Prostate gland (tissue), 2 donors: ENCODE measurements at regions not wholly inside any gene's neighbourhood (a gene's known extent, or its start where the extent isn't known, plus 50 kb on each side); places are given as distances from the start of the nearest gene placed in this dataset.

Source experiments
- DNase-seq: peaks from one replicate; pipeline ENCODE4 v3.0.0-alpha.2; 2019; ENCODE audit warnings: low spot score
- H3K27ac ChIP-seq, 2 donors: fragments of 200-600 bp; sonication (generic); 2 replicates each; pipeline ENCODE4 v1.5.1; 2017 to 2019
- H3K27me3 ChIP-seq: fragments of 200-600 bp; sonication (generic); replicated peaks from 2 replicates; pipeline ENCODE4 v1.5.1; 2019; ENCODE audit not compliant: insufficient read depth
- H3K36me3 ChIP-seq, 2 donors: fragments of 200-600 bp; sonication (generic); 1 replicate in 1 of 2; 2 replicates in 1 of 2; pipeline versions ENCODE4 v1.5.1 to v1.8.1; 2017 to 2019
- H3K4me1 ChIP-seq: fragments of 200-600 bp; sonication (generic); replicated peaks from 2 replicates; pipeline ENCODE4 v1.5.1; 2019
- H3K4me3 ChIP-seq, 2 donors: fragments of 200-600 bp; sonication (generic); 2 replicates each; pipeline ENCODE4 v1.5.1; 2017 to 2019
- H3K9me3 ChIP-seq: fragments of 200-600 bp; sonication (generic); 2 replicates; pipeline ENCODE4 v1.5.1; 2017
- POLR2A ChIP-seq: fragments of 450-650 bp; IDR thresholded peaks from one replicate; pipeline ENCODE4 v1.6.1; 2016; ENCODE audit warnings: antibody characterized with exemption, mild to moderate bottlenecking
- POLR2AphosphoS5 ChIP-seq: sonication (generic); formaldehyde crosslinking; IDR thresholded peaks from one replicate; pipeline ENCODE4 v1.6.1; 2017; ENCODE audit warnings: antibody characterized with exemption
- WGBS: methylation state at CpG from one replicate; pipeline ENCODE4 v1.1.5; 2018; 5-methylcytosine and 5-hydroxymethylcytosine counted together
- intact Hi-C: fragments of 100-400 bp; cut with DNase I; formaldehyde crosslinking; loops from one replicate; pipeline ENCODE4 v1.14.2; 2022
- TF ChIP-seq, protein P1 (sequence below), 4 experiments: fragments of 200-600 bp in 2 of 4; fragments of 450-650 bp in 2 of 4; sonication (generic) in 2 of 4; IDR thresholded peaks; 1 replicate in 3 of 4; 2 replicates in 1 of 4; pipeline ENCODE4 v1.5.1; 2016 to 2019; ENCODE audit warnings: antibody characterized with exemption in 4 of 4, mild to moderate bottlenecking in 2 of 4, moderate library complexity in 2 of 4

DNA sequence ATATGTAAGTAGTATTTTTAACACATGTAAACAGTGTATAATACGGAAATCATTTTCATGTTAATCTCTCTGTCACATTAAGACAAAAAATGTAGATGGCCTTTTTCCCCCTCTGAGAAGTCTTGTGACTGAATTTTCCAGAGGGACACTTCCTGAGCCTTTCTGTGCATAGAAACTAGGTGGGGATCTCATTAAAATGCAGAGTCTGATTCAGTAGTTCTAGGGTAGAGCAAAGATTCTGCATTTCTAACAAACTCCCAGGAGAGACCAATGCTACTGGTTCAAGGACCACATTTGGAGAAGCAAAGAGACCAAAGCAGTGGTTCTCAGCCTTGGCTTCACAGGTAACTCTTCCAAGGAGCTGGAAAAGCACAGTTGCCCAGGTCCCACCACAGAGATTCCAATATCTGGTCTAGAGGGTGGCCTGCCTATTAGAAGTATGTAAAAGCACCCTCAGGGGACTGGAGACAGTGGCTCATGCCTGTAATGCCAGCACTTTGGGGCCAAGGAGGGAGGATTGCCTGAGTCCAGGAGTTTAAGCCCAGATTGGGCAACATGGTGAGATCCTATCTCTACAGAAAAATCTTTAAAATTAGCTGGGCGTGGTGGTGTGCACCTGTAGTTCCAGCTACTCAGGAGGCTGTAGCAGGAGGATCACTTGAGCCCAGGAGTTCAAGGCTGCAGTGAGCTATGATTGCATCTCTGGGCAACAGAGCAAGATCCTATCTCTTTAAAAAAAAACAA lies 378.5 kb downstream of the KIF16B start:
- intact Hi-C loops = no loop called here
- H3K4me3 ChIP-seq = no peak overlapping the region
- DNase-seq = no peak
- no peaks in the 10 kb centered on the region for H3K4me1 ChIP-seq
- H3K9me3 ChIP-seq = no peaks in the 10 kb centered on the region
- no peaks in the 10 kb centered on the region for H3K27me3 ChIP-seq
- no peaks in the 10 kb centered on the region for H3K36me3 ChIP-seq
- TF ChIP-seq POLR2AphosphoS5 (no peak), POLR2A (no peak)
- TF ChIP-seq, protein P1, sequence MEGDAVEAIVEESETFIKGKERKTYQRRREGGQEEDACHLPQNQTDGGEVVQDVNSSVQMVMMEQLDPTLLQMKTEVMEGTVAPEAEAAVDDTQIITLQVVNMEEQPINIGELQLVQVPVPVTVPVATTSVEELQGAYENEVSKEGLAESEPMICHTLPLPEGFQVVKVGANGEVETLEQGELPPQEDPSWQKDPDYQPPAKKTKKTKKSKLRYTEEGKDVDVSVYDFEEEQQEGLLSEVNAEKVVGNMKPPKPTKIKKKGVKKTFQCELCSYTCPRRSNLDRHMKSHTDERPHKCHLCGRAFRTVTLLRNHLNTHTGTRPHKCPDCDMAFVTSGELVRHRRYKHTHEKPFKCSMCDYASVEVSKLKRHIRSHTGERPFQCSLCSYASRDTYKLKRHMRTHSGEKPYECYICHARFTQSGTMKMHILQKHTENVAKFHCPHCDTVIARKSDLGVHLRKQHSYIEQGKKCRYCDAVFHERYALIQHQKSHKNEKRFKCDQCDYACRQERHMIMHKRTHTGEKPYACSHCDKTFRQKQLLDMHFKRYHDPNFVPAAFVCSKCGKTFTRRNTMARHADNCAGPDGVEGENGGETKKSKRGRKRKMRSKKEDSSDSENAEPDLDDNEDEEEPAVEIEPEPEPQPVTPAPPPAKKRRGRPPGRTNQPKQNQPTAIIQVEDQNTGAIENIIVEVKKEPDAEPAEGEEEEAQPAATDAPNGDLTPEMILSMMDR (IDR thresholded peaks at IDR 0.05) = no peak
- no peak overlapping the region for H3K27ac ChIP-seq
- whole genome bisulfite sequencing = 89% methylated on average over 2 of the region's 2 CpGs

DNA sequence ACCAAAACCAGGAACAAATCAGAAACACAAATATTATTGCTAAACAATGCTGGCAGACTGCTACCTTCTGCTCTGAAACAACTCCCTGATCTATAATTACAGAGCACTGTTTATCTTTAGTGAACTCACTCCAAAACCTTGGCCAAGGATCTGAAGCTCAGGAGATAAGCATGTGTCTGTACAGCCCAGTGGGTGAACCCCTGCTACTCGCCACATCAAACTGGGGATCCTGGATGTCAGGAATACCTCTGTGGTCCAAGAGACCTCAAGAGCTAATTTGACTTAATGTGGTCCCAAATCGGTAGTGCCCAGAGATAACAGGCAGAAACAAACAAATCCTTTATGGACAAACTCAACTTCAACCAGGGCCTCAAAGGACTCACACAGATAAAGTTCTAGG lies 381.8 kb downstream of the KIF16B start:
- Histone ChIP-seq H3K9me3 (no peaks in the 10 kb centered on the region), H3K36me3 (no peaks in the 10 kb centered on the region), H3K4me3 (no peak overlapping the region), H3K27me3 (no peaks in the 10 kb centered on the region), H3K4me1 (no peaks in the 10 kb centered on the region), H3K27ac (no peak overlapping the region)
- 60% methylated on average over 2 of the region's 2 CpGs for WGBS
- DNase-seq = no peak
- intact Hi-C loops = no loop called here
- TF ChIP-seq POLR2A = no peak

DNA sequence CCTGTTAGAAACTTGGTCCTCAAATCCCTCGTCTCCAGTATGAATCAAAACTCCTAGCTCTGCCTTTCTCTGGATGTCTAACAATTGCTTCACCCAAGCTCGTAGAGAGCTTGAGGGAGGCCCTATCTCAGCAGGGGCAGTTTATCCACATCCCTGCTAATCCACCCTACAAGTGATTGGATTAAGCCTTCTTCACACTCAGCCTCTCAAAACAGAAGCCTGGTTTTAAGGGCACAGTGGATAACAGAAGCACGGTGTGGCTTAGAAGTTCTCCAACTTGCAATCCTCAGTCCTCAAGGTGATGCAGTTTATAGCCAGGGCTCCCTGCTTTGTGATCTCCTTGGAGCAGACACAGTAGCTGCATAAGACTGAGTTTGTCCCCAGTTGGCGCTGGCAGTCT lies 383.9 kb downstream of the KIF16B start:
- no peak overlapping the region for H3K4me3 ChIP-seq
- H3K4me1 ChIP-seq = no peaks in the 10 kb centered on the region
- no peaks in the 10 kb centered on the region for H3K27me3 ChIP-seq
- no peak overlapping the region for H3K27ac ChIP-seq
- TF ChIP-seq POLR2AphosphoS5 (no peak), POLR2A (no peak)
- TF ChIP-seq, protein P1 (IDR thresholded peaks at IDR 0.05) = no peak
- 76% methylated on average over 4 of the region's 4 CpGs for WGBS
- H3K9me3 ChIP-seq = no peaks in the 10 kb centered on the region
- H3K36me3 ChIP-seq = no peaks in the 10 kb centered on the region
- intact Hi-C loops = no loop called here
- DNase-seq = no peak

DNA sequence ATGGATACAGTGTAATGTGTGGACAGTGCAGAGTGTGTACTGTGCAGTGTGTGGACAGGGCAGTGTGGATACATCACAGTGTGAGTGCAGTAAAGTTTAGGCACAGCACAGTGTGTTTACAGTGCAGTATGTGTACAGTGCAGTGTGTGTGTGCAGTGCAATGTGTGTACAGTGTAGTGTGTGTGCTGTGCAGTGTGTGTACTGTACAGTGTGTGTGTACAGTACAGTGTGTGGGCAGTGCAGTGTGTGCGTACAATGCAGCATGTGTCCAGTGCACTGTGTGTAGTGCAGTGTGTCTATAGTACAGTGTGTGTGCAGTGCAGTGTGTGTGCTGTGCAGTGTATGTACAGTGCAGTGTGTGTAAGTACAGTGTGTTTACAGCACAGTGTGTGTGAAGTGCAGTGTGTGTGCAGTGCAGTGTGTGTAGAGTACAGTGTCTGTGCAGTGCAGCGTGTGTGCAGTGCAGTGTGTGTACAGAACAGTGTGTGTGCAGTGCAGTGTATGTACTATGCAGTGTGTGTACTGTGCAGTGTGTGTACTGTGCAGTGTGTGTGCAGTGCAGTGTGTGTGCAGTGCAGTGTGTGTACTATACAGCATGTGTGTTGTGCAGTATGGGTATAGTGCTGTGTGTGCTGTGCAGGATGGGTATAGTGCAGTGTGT lies 385.2 kb downstream of the KIF16B start:
- H3K4me3 ChIP-seq = no peak overlapping the region
- WGBS = 89% methylated on average over 2 of the region's 2 CpGs
- no peak overlapping the region for H3K27ac ChIP-seq
- intact Hi-C loops = no loop called here
- no peaks in the 10 kb centered on the region for H3K4me1 ChIP-seq
- no peak for DNase-seq
- H3K9me3 ChIP-seq = no peaks in the 10 kb centered on the region
- H3K36me3 ChIP-seq = no peaks in the 10 kb centered on the region
- H3K27me3 ChIP-seq = no peaks in the 10 kb centered on the region
- TF ChIP-seq POLR2AphosphoS5 (no peak), POLR2A (no peak)
- TF ChIP-seq, protein P1 (IDR thresholded peaks at IDR 0.05) = no peak

DNA sequence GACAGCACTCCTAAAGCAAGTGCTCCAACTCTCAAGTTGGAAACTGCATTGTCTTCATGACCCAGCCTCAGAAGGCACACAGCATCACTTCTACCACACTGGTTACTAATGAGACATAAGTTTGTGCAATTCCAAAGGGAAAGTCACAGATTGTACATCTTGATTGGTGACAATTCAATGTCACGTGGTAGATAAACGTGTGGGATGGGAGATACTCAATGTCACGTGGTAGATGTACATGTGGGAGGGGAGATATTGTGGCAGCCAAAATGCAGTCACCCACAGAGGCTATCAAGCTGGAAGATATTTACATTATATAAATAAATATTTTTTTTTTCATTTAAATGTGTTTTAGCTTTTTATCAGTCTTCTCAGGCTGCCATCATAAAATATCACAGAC lies 393.3 kb downstream of the KIF16B start:
- Histone ChIP-seq H3K27ac (no peak overlapping the region), H3K4me1 (no peaks in the 10 kb centered on the region), H3K4me3 (no peak overlapping the region), H3K9me3 (no peaks in the 10 kb centered on the region), H3K27me3 (no peaks in the 10 kb centered on the region), H3K36me3 (no peaks in the 10 kb centered on the region)
- no peak for TF ChIP-seq POLR2AphosphoS5
- TF ChIP-seq POLR2A = no peak
- TF ChIP-seq, protein P1 (IDR thresholded peaks at IDR 0.05) = no peak
- WGBS = 85% methylated on average over 3 of the region's 3 CpGs
- DNase-seq = no peak
- intact Hi-C loops = no loop called here
